Renal cortical epithelial cell (primary cell): ENCODE measurements at regions not wholly inside any gene's neighbourhood (a gene's known extent, or its start where the extent isn't known, plus 50 kb on each side); places are given as distances from the start of the nearest gene placed in this dataset.

Experiments
- DNase-seq: peaks from one replicate; pipeline ENCODE4 v3.0.0-alpha.2; 2011; ENCODE audit warnings: low read depth

GRCh38 chr3:132187746-132188145, 129.5 kb upstream of the ACP3 start:
- DNase-seq: no peak

- DNase-seq: no peak
Observed at GRCh38 chr3:132189601-132190000, 127.6 kb upstream of the ACP3 start.

GRCh38 chr3:132196113-132196512, 121.1 kb upstream of the ACP3 start:
- DNase-seq: no peak

GRCh38 chr3:132198516-132198915, 118.7 kb upstream of the ACP3 start:
- no peak for DNase-seq

- no peak for DNase-seq
Observed at GRCh38 chr3:132199451-132199850, 117.8 kb upstream of the ACP3 start.

- DNase-seq: no peak
Observed at GRCh38 chr3:132202586-132202985, 114.6 kb upstream of the ACP3 start.

GRCh38 chr3:132203889-132204596, 113.2 kb upstream of the ACP3 start:
- DNase-seq: no peak

GRCh38 chr3:132205609-132206008, 111.6 kb upstream of the ACP3 start:
- peak; percentile 47 for DNase-seq

GRCh38 chr3:132209855-132210254, 107.4 kb upstream of the ACP3 start:
- DNase-seq: peak; percentile 28

GRCh38 chr3:132210476-132211346, 106.5 kb upstream of the ACP3 start:
- DNase-seq: peak; percentile 49

- no peak for DNase-seq
Observed at GRCh38 chr3:132211896-132212295, 105.3 kb upstream of the ACP3 start.

- DNase-seq: no peak
Observed at GRCh38 chr3:132218817-132219755, 98.1 kb upstream of the ACP3 start.

- DNase-seq: peak; percentile 67
Observed at GRCh38 chr3:132220986-132221385, 96.2 kb upstream of the ACP3 start.

GRCh38 chr3:132222868-132223538, 94.2 kb upstream of the ACP3 start:
- DNase-seq: peak; percentile 99

- peak; percentile 100 for DNase-seq
Observed at GRCh38 chr3:132225664-132226063, 91.5 kb upstream of the ACP3 start.

GRCh38 chr3:132228923-132229322, 88.3 kb upstream of the ACP3 start:
- DNase-seq: peak; percentile 35

GRCh38 chr3:132229641-132230040, 87.6 kb upstream of the ACP3 start:
- no peak for DNase-seq

- DNase-seq: no peak
Observed at GRCh38 chr3:132230156-132231000, 86.8 kb upstream of the ACP3 start.

- DNase-seq: peak; percentile 87
Observed at GRCh38 chr3:132231633-132232032, 85.6 kb upstream of the ACP3 start.

GRCh38 chr3:132232231-132232792, 84.9 kb upstream of the ACP3 start:
- DNase-seq: peak; percentile 67
